ENCODE measurements at regions not wholly inside any gene's neighbourhood (a gene's known extent, or its start where the extent isn't known, plus 50 kb on each side); places are given as distances from the start of the nearest gene placed in this dataset.

DNA sequence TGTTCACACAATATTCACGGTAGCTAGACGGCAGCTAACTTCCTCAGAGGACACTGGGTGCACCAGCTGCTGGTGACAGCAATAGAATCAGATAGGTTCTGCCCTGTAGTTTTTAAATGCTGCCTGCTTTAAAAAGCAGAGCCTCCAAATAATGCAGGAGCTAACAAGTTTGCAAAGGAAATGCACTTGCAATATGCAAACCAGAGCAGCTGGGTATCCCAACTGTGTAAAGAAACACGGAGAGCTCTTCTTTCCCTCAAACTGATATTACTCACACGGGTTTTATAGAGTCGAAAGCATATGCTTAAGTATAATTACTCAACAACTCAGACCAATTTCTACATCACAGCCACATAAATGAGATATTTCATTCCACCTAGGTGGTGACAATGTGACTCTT lies 432.7 kb downstream of the TFAP2A start:
- no peaks in the 10 kb centered on the region for H4K20me1 ChIP-seq (ENCODE audit: control insufficient read depth, insufficient read depth, insufficient read length)
- H3K18ac ChIP-seq (ENCODE audit: insufficient read length, low read depth, low read length), result no peak overlapping the region
- H3K4me1 ChIP-seq (ENCODE audit: insufficient read depth, low read length), result no peaks in the 10 kb centered on the region

More for the DNA sequence above, 432.7 kb downstream of the TFAP2A start:
- H3K27me3 Mint-ChIP-seq (ENCODE audit: low read depth), result no peaks in the 10 kb centered on the region
- TF ChIP-seq, protein P1, sequence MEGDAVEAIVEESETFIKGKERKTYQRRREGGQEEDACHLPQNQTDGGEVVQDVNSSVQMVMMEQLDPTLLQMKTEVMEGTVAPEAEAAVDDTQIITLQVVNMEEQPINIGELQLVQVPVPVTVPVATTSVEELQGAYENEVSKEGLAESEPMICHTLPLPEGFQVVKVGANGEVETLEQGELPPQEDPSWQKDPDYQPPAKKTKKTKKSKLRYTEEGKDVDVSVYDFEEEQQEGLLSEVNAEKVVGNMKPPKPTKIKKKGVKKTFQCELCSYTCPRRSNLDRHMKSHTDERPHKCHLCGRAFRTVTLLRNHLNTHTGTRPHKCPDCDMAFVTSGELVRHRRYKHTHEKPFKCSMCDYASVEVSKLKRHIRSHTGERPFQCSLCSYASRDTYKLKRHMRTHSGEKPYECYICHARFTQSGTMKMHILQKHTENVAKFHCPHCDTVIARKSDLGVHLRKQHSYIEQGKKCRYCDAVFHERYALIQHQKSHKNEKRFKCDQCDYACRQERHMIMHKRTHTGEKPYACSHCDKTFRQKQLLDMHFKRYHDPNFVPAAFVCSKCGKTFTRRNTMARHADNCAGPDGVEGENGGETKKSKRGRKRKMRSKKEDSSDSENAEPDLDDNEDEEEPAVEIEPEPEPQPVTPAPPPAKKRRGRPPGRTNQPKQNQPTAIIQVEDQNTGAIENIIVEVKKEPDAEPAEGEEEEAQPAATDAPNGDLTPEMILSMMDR (conservative IDR thresholded peaks at IDR 0.05), result no peak
- H3K4me3 Mint-ChIP-seq, result no peak overlapping the region
- DNase-seq, result no peak
- Histone ChIP-seq H3K23ac (ENCODE audit: insufficient read length, low read depth, low read length) (no peak overlapping the region), H2BK15ac (ENCODE audit: low read depth, low read length) (no peak overlapping the region), H3K23me2 (ENCODE audit: insufficient read length, low read depth, low read length, poor library complexity, severe bottlenecking) (no peaks in the 10 kb centered on the region), H3K79me1 (ENCODE audit: insufficient read depth, low read depth, low read length, poor library complexity, severe bottlenecking) (no peaks in the 10 kb centered on the region), H3K27me3 (ENCODE audit: insufficient read depth, low read length) (no peaks in the 10 kb centered on the region), H3K9me3 (ENCODE audit: control insufficient read depth, low read depth, low read length) (no peaks in the 10 kb centered on the region), H3K79me2 (ENCODE audit: insufficient read depth, low read length) (no peaks in the 10 kb centered on the region), H3K4me2 (ENCODE audit: insufficient read depth, insufficient read length, low read length) (no peak overlapping the region), H2BK120ac (ENCODE audit: low read depth, low read length, poor library complexity, severe bottlenecking) (no peak overlapping the region), H3T11ph (ENCODE audit: low read length) (no peak overlapping the region), H2AFZ (ENCODE audit: low read length) (no peak overlapping the region), H4K91ac (ENCODE audit: insufficient read length, low read depth, low read length) (no peak overlapping the region), H2BK20ac (ENCODE audit: low read depth, low read length, poor library complexity, severe bottlenecking) (no peak overlapping the region), H4K8ac (replicated peaks; ENCODE audit: insufficient read length, low read depth, low read length) (no peak overlapping the region), H2BK12ac (ENCODE audit: insufficient read length, low read depth, low read length) (no peak overlapping the region), H2BK5ac (ENCODE audit: insufficient read length, low read length) (no peak overlapping the region), H4K5ac (ENCODE audit: insufficient read length, low read depth, low read length) (no peak overlapping the region), H3K27ac (ENCODE audit: insufficient read length, low read depth, low read length) (no peak overlapping the region), H3K9ac (ENCODE audit: extremely low read depth, insufficient read length, low read length) (no peak overlapping the region), H3K4ac (ENCODE audit: low read depth, low read length) (no peak overlapping the region), H3K56ac (ENCODE audit: insufficient read length, low read depth, low read length) (no peak overlapping the region), H2AK5ac (ENCODE audit: insufficient read length, low read length) (no peak overlapping the region), H3K14ac (ENCODE audit: insufficient read depth, low read length) (no peak overlapping the region)
- no CpG with 5 or more reads among the region's 5 CpGs for WGBS (ENCODE audit: extremely low coverage, insufficient read length, low lambda C conversion rate)
- H3K36me3 Mint-ChIP-seq (ENCODE audit: insufficient read depth in 1 of 3, low read depth in 3 of 3), result peaks cover 0 to 6% (median 4%) of the 10 kb centered on the region in 3 experiments; a peak in 4 of 7 replicates
- H3K4me1 Mint-ChIP-seq, result no peaks in the 10 kb centered on the region
- H3K27ac Mint-ChIP-seq, result no peak overlapping the region; a peak in 1 of 7 replicates
- peaks cover 7 to 12% of the 10 kb centered on the region in 2 experiments for H3K9me3 Mint-ChIP-seq

Data from H9 (cell line).